Caco-2 (cell line): ENCODE measurements at regions not wholly inside any gene's neighbourhood (a gene's known extent, or its start where the extent isn't known, plus 50 kb on each side); places are given as distances from the start of the nearest gene placed in this dataset.

Experiments
- BruUV-seq: library from RNA; stranded (reverse); fragments of 400-500 nt; replicated peaks from 2 replicates; lab custom pipeline; 2021; lab: Mats Ljungman, UMichigan
- CTCF ChIA-PET: fragments of 300-600 bp; sonication (Branson Sonifier 250); formaldehyde crosslinking; loops from one replicate; lab custom pipeline; 2022; ENCODE audit warnings: antibody characterized with exemption; lab: Charles Lee
- POLR2A ChIA-PET: fragments of 300-600 bp; sonication (Branson Sonifier 250); formaldehyde crosslinking; loops from one replicate; lab custom pipeline; 2022; ENCODE audit warnings: antibody characterized with exemption; lab: Charles Lee
- DNase-seq, 2 experiments: peaks; one replicate each; pipeline versions ENCODE4 v3.0.0 to v3.0.0-alpha.2; 2020 to 2022
- H3K27me3 ChIP-seq: replicated peaks from 2 replicates; pipeline ENCODE4 v1.6.0; 2011; ENCODE audit warnings: low read length; ENCODE audit not compliant: control insufficient read depth, insufficient read depth
- H3K36me3 ChIP-seq: 2 replicates; pipeline ENCODE4 v1.5.1; 2011; ENCODE audit warnings: low read length; ENCODE audit not compliant: control insufficient read depth, insufficient read depth
- H3K4me1 ChIP-seq: fragments of 250-450 bp; sonication (Bioruptor Pico); 2 replicates; pipeline ENCODE4 v1.5.1; 2020; ENCODE audit warnings: mild to moderate bottlenecking
- H3K4me3 ChIP-seq: 2 replicates; pipeline ENCODE4 v1.5.1; 2011; ENCODE audit warnings: low read depth, mild to moderate bottlenecking, control low read depth, low read length
- H3K9me3 ChIP-seq: fragments of 250-450 bp; sonication (Bioruptor Pico); 2 replicates; pipeline ENCODE4 v1.5.1; 2020; ENCODE audit warnings: mild to moderate bottlenecking, moderate library complexity
- H3K27ac Mint-ChIP-seq: one replicate; pipeline ENCODE4 v1.8.0; 2022; ENCODE audit warnings: mixed read lengths; ENCODE audit not compliant: unreplicated experiment
- H3K27me3 Mint-ChIP-seq: one replicate; pipeline ENCODE4 v1.8.0; 2022; ENCODE audit warnings: mixed read lengths; ENCODE audit not compliant: insufficient read depth, unreplicated experiment
- H3K36me3 Mint-ChIP-seq: one replicate; pipeline ENCODE4 v1.8.0; 2022; ENCODE audit warnings: mild to moderate bottlenecking, mixed read lengths; ENCODE audit not compliant: insufficient read depth, unreplicated experiment
- H3K4me1 Mint-ChIP-seq: one replicate; pipeline ENCODE4 v1.8.0; 2022; ENCODE audit warnings: low read depth, mixed read lengths; ENCODE audit not compliant: unreplicated experiment
- H3K4me3 Mint-ChIP-seq: one replicate; pipeline ENCODE4 v1.8.0; 2022; ENCODE audit warnings: mild to moderate bottlenecking, moderate library complexity, mixed read lengths; ENCODE audit not compliant: unreplicated experiment
- H3K9me3 Mint-ChIP-seq: one replicate; pipeline ENCODE4 v1.8.0; 2022; ENCODE audit warnings: mixed read lengths; ENCODE audit not compliant: unreplicated experiment
- CTCF ChIP-seq, 2 experiments: fragments of 200-600 bp in 1 of 2; IDR thresholded peaks; 1 replicate in 1 of 2; 2 replicates in 1 of 2; pipeline versions ENCODE4 v1.5.1 to v1.8.0; 2011 to 2022; ENCODE audit warnings: antibody characterized with exemption in 1 of 2, control low read depth in 1 of 2, inconsistent platforms in 1 of 2, low read depth in 1 of 2, low read length in 1 of 2, mild to moderate bottlenecking in 1 of 2, moderate library complexity in 1 of 2; ENCODE audit not compliant: insufficient read depth in 1 of 2, severe bottlenecking in 1 of 2, unreplicated experiment in 1 of 2
- intact Hi-C: fragments of 100-400 bp; cut with micrococcal nuclease; formaldehyde crosslinking; loops from one replicate; pipeline ENCODE4 v1.10.0; 2022; ENCODE audit not compliant: unreplicated experiment

GRCh38 chr17:59456923-59457615 lies 108.3 kb upstream of the DHX40 start:
- intact Hi-C loops = no loop called here
- H3K36me3 Mint-ChIP-seq = no peaks in the 10 kb centered on the region
- POLR2A ChIA-PET = no interaction called here
- no peak overlapping the region for H3K27ac Mint-ChIP-seq
- H3K4me1 Mint-ChIP-seq = no peaks in the 10 kb centered on the region
- DNase-seq = no peak
- H3K4me3 Mint-ChIP-seq = no peak overlapping the region
- no TSS peak for BruUV-seq
- Histone ChIP-seq H3K36me3 (no peaks in the 10 kb centered on the region), H3K4me3 (no peak overlapping the region), H3K27me3 (no peaks in the 10 kb centered on the region), H3K4me1 (no peaks in the 10 kb centered on the region), H3K9me3 (no peaks in the 10 kb centered on the region)
- no peaks in the 10 kb centered on the region for H3K27me3 Mint-ChIP-seq
- H3K9me3 Mint-ChIP-seq = no peaks in the 10 kb centered on the region
- TF ChIP-seq CTCF (IDR thresholded peaks at IDR 0.05; ENCODE audit: insufficient read depth in 1 of 2, low read depth in 1 of 2, low read length in 1 of 2, severe bottlenecking in 1 of 2, unreplicated experiment in 1 of 2) = no peak
- CTCF ChIA-PET = interaction anchor here (0.7 to 1.2 kb wide), 2 partner anchors 13 to 15 kb away, joined by 4 to 8 read pairs; no protein-coding TSS in a partner anchor

DNA sequence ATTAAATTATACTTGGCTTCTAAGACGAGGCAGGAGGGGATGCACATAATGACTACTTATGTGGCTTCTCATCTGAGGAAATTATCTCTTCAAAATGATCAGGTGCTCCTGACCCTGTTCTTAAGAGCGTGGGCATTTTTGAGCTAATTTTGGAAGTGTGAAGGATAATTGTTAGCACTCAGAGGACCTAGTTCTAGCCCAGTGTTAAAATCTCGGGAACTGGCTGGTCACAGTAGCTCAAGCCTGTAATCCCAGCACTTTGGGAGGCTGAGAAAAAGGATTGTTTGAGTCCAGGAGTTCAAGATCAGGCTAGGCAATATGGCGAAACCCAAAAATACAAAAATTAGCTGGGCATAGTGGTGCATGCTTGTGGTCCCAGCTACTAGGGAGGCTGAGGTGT lies 103.0 kb upstream of the DHX40 start:
- H3K4me3 Mint-ChIP-seq = no peak overlapping the region
- Histone ChIP-seq H3K36me3 (no peaks in the 10 kb centered on the region), H3K27me3 (no peaks in the 10 kb centered on the region), H3K4me3 (no peak overlapping the region), H3K4me1 (no peaks in the 10 kb centered on the region), H3K9me3 (no peaks in the 10 kb centered on the region)
- intact Hi-C loops = no loop called here
- no peaks in the 10 kb centered on the region for H3K9me3 Mint-ChIP-seq
- no TSS peak for BruUV-seq
- no peak overlapping the region for H3K27ac Mint-ChIP-seq
- ChIA-PET POLR2A (no interaction called here), CTCF (no interaction called here)
- H3K27me3 Mint-ChIP-seq = no peaks in the 10 kb centered on the region
- no peak for DNase-seq
- H3K36me3 Mint-ChIP-seq = no peaks in the 10 kb centered on the region
- peaks cover 6% of the 10 kb centered on the region for H3K4me1 Mint-ChIP-seq
- TF ChIP-seq CTCF (IDR thresholded peaks at IDR 0.05; ENCODE audit: insufficient read depth in 1 of 2, low read depth in 1 of 2, low read length in 1 of 2, severe bottlenecking in 1 of 2, unreplicated experiment in 1 of 2) = no peak

DNA sequence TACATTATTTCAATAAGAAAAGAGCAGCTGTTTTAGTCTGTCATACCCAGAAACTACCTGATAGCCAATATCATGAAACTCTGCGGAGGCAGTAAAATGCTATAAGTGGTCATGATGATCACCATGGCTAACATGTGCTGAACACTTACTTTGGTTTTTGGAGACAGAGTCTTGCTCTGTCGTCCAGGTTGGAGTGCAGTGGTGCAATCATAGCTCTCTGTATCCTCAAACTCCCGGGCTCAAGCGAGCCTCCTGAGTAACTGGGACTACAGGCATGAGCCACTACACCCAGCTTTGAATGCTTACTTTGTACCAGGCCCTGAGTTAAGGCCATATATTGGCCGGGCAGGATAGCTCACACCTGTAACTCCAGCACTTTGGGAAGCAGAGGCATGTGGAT lies 101.2 kb upstream of the DHX40 start:
- no TSS peak for BruUV-seq
- H3K9me3 Mint-ChIP-seq = no peaks in the 10 kb centered on the region

More for the DNA sequence above, 101.2 kb upstream of the DHX40 start:
- POLR2A ChIA-PET = no interaction called here
- peaks cover 6% of the 10 kb centered on the region for H3K4me1 Mint-ChIP-seq
- H3K4me3 ChIP-seq = no peak overlapping the region
- H3K36me3 Mint-ChIP-seq = no peaks in the 10 kb centered on the region
- intact Hi-C loops = no loop called here
- no peaks in the 10 kb centered on the region for H3K36me3 ChIP-seq
- H3K9me3 ChIP-seq = no peaks in the 10 kb centered on the region
- no peaks in the 10 kb centered on the region for H3K27me3 Mint-ChIP-seq
- H3K27ac Mint-ChIP-seq = no peak overlapping the region
- H3K4me1 ChIP-seq = no peaks in the 10 kb centered on the region
- no peak overlapping the region for H3K4me3 Mint-ChIP-seq
- TF ChIP-seq CTCF (IDR thresholded peaks at IDR 0.05; ENCODE audit: insufficient read depth in 1 of 2, low read depth in 1 of 2, low read length in 1 of 2, severe bottlenecking in 1 of 2, unreplicated experiment in 1 of 2) = no peak
- no peaks in the 10 kb centered on the region for H3K27me3 ChIP-seq
- CTCF ChIA-PET = no interaction called here
- no peak for DNase-seq
